GM12872 (cell line): ENCODE measurements at regions not wholly inside any gene's neighbourhood (a gene's known extent, or its start where the extent isn't known, plus 50 kb on each side); places are given as distances from the start of the nearest gene placed in this dataset.

ENCODE experiments used
- TF ChIP-seq, protein P1 (sequence below): IDR thresholded peaks from 3 replicates; pipeline ENCODE4 v1.5.1; 2011; ENCODE audit warnings: low read depth, mild to moderate bottlenecking, low read length, moderate library complexity; ENCODE audit not compliant: insufficient read depth

DNA sequence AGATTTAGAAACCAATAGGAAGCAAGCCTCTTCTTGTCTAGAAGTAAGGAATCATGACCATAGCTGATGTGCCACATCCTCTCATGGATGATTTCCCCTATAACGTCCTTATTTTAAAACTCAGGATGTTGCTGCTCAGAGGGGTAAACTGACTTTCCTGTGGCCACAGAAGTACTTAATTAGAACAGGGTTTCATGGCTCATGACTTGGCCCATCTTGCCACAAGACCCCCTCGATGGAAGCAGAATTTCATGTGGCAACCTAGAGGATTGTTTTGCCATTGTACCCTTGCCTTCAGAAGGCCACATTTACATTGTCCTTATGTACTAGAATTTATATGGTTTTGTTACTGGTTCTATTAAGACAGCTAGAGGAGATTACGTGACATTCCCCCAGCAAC is 173.5 kb upstream of the PELI2 start:
- TF ChIP-seq, protein P1, sequence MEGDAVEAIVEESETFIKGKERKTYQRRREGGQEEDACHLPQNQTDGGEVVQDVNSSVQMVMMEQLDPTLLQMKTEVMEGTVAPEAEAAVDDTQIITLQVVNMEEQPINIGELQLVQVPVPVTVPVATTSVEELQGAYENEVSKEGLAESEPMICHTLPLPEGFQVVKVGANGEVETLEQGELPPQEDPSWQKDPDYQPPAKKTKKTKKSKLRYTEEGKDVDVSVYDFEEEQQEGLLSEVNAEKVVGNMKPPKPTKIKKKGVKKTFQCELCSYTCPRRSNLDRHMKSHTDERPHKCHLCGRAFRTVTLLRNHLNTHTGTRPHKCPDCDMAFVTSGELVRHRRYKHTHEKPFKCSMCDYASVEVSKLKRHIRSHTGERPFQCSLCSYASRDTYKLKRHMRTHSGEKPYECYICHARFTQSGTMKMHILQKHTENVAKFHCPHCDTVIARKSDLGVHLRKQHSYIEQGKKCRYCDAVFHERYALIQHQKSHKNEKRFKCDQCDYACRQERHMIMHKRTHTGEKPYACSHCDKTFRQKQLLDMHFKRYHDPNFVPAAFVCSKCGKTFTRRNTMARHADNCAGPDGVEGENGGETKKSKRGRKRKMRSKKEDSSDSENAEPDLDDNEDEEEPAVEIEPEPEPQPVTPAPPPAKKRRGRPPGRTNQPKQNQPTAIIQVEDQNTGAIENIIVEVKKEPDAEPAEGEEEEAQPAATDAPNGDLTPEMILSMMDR, result no peak

DNA sequence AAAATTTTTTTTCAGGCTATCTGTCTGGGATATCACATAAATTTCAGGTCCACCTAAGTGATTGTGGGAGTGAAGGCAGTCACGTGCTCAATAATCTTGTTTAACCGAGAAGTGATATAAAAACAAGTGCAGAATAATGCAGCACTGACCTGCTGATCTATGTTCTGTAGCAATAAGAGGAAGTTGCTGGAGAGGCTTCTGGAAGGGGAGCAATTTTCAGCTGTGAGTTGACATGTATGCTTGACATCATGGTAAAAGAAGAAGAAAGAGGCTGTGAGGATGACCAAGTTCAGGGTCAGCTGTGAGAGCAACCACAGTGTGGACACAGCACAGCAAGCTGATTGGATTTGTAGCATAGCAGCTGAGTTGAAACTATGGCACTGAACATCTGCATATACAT is 172.0 kb upstream of the PELI2 start:
- TF ChIP-seq, protein P1, result no peak

DNA sequence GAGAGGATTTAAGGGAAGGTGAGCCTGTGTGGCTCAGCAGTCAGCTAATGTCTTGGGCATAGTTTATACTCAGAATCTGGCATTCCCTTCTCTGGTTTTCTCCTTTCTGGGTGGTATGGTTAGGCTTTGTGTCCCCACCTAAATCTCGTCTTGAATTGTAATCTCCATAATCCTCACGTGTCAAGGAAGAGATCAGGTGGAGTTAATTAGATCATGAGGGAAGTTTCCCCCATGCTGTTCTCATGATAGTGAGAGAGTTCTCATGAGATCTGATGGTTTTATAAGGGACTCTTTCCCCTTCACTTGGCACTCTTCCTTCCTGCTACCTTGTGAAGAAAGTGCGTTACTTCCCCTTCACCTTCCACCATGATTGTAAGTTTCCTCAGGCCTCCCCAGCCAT is 169.8 kb upstream of the PELI2 start:
- TF ChIP-seq, protein P1, result no peak

DNA sequence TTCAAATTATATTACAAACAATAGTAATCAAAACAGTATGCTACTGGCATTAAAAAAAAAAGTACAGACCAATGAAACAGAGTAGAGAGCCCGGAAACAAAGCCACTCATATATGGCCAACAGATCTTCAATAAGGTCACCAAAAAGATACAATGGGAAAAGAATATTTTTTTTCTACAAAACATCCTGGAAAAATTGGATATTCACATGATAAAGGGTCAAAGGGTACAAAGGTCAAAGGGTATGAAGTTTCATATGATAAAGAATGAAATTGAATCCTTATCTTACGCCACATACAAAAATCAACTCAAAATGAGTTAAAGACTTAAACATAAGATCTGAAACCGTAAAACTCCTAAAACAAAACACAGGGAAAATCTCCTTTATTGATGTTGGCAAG is 168.5 kb upstream of the PELI2 start:
- TF ChIP-seq, protein P1, result no peak

DNA sequence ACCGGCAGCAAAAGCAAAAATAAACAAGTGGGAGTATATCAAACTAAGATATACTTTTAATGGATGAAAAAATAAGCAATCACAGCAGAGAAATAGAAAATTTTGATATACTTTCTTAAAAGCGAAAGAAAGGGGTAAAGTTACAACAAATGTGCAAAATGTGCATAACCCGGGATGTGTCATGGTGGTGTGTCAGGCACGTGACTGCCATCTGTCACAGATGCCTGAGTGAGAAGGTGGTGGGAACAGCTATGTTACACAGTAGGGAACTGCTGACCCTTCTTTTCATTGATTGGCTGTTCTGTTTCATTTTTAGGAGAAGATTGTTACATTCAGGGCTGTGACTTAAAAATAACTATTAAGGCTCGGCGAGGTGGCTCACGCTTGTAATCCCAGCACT is 168.1 kb upstream of the PELI2 start:
- TF ChIP-seq, protein P1, result no peak

DNA sequence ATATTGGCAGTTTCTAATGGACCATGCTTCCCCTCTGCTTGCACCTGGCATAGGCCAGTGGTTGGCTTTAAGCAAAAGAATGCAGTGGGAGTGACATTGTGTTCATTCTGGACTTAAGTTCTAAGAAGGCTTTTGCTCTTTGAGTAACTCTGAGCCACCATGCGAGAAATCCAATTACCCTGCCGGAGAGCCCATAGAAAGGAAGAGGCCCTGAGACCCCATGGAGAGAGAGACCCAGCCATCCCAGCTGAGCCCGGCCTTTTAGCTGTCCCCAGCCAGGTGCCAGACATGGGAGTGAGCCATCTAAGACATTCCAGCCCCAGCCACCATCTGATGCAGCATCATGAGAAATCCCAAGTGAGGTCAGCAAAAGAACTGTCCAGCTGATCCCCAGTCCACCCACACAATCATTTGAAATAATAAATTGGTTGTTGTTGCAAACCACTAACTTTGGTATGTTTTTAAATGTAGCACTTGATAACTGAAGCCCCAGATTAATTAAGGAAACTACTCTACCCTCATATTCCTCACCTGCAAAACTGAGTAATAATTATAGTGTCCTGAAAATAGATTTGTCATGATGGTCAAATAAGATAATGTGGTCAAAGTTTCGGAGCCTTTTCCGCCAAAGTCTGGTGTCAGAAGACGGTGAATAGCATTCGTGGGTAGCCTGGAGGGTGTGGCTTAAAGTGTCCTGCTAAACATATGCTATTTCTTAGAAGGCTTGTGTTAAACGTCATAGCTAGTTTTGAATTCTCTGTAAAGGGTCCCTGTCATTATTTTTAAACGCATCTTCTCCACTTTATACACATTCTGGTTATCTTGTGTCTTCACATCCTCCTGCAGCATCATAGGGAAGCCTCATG is 166.6 kb upstream of the PELI2 start:
- TF ChIP-seq, protein P1, result no peak

DNA sequence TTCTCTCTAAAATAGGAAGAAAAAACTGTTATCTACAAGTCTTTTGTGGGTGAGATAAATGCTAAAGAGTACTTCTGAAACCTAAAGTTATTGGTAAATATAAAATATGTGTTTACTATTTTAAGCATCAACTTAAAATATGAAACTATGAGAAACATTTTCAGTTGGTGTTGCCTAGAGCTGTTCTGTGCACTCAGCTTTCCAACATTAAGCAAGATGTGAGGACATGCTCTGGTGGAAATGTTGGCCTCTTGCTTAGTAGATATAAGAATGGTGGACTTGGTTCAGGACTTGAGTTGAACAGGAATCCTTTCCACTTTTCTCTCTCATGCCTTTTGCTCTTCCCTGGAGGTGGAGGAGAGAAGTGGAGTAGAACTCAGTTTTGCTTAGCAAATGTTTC is 164.1 kb upstream of the PELI2 start:
- TF ChIP-seq, protein P1, result no peak
